CD4-positive, alpha-beta T cell (primary cell): ENCODE measurements at regions not wholly inside any gene's neighbourhood (a gene's known extent, or its start where the extent isn't known, plus 50 kb on each side); places are given as distances from the start of the nearest gene placed in this dataset.

ENCODE experiments used
- ATAC-seq: fragments of 200-7000 bp; cut with Tn5 transposase; one replicate; pipeline ENCODE4 v1.10.0; 2022; ENCODE audit warnings: mild to moderate bottlenecking; ENCODE audit not compliant: poor library complexity
- CTCF ChIA-PET: fragments of 350-600 bp; sonication (Branson Sonifier 250); formaldehyde crosslinking; loops from one replicate; lab custom pipeline; 2021; ENCODE audit warnings: antibody characterized with exemption, inconsistent platforms; lab: Charles Lee
- POLR2A ChIA-PET: fragments of 350-600 bp; sonication (Branson Sonifier 250); formaldehyde crosslinking; loops from one replicate; lab custom pipeline; 2021; ENCODE audit warnings: antibody characterized with exemption, inconsistent platforms; lab: Charles Lee
- DNase-seq, 14 experiments: peaks; one replicate each; pipeline ENCODE4 v3.0.0-alpha.2; 2013 to 2020; ENCODE audit warnings: mixed read lengths in 2 of 14
- H3K27ac ChIP-seq, 2 donors: one replicate each; pipeline versions ENCODE4 v1.5.1 to v1.7.0; 2013; ENCODE audit warnings: low read length in 2 of 2, low read depth in 1 of 2, mild to moderate bottlenecking in 1 of 2
- H3K27me3 ChIP-seq, 2 experiments: 1 replicate in 1 of 2; 2 replicates in 1 of 2; pipeline versions ENCODE4 v1.6.1 to v1.7.0; 2013; ENCODE audit warnings: low read length in 2 of 2, control low read depth in 1 of 2, mild to moderate bottlenecking in 1 of 2, moderate library complexity in 1 of 2; ENCODE audit not compliant: insufficient read depth in 2 of 2, control insufficient read depth in 1 of 2
- H3K36me3 ChIP-seq: one replicate; pipeline ENCODE4 v1.6.1; 2013; ENCODE audit warnings: low read length, control low read depth; ENCODE audit not compliant: insufficient read depth
- H3K4me1 ChIP-seq: one replicate; pipeline ENCODE4 v1.6.1; 2013; ENCODE audit warnings: low read length, control low read depth; ENCODE audit not compliant: insufficient read depth
- H3K4me3 ChIP-seq: one replicate; pipeline ENCODE4 v1.5.1; 2013; ENCODE audit warnings: mild to moderate bottlenecking, low read length, moderate library complexity
- H3K9me3 ChIP-seq, 2 experiments: 1 replicate in 1 of 2; 2 replicates in 1 of 2; pipeline versions ENCODE4 v1.6.1 to v1.7.0; 2013; ENCODE audit warnings: low read length in 2 of 2, mild to moderate bottlenecking in 2 of 2, control low read depth in 1 of 2, moderate library complexity in 1 of 2; ENCODE audit not compliant: control insufficient read depth in 1 of 2, insufficient read depth in 1 of 2
- H3K27ac Mint-ChIP-seq: one replicate; pipeline ENCODE4 v1.8.0; 2020; ENCODE audit warnings: mixed read lengths
- H3K27me3 Mint-ChIP-seq: one replicate; pipeline ENCODE4 v1.8.0; 2021; ENCODE audit warnings: mixed read lengths
- H3K36me3 Mint-ChIP-seq: one replicate; pipeline ENCODE4 v1.8.0; 2021; ENCODE audit warnings: low read depth, mixed read lengths
- H3K4me1 Mint-ChIP-seq: one replicate; pipeline ENCODE4 v1.8.0; 2021; ENCODE audit warnings: low read depth, mixed read lengths
- H3K4me3 Mint-ChIP-seq: one replicate; pipeline ENCODE4 v1.8.0; 2020; ENCODE audit warnings: mild to moderate bottlenecking, mixed read lengths
- H3K9me3 Mint-ChIP-seq: one replicate; pipeline ENCODE4 v1.8.0; 2020; ENCODE audit warnings: mixed read lengths
- intact Hi-C, 2 experiments: fragments of 100-400 bp; cut with DNase I in 1 of 2; cut with micrococcal nuclease in 1 of 2; formaldehyde crosslinking; loops; one replicate each; pipeline versions ENCODE4 v1.15.1 to v1.9.0; 2023 to 2025; cut with DNase I, micrococcal nuclease
- TF ChIP-seq, protein P1 (sequence below): fragments of 200-600 bp; IDR thresholded peaks from one replicate; pipeline ENCODE4 v1.8.0; 2022; ENCODE audit warnings: antibody characterized with exemption, mild to moderate bottlenecking

DNA sequence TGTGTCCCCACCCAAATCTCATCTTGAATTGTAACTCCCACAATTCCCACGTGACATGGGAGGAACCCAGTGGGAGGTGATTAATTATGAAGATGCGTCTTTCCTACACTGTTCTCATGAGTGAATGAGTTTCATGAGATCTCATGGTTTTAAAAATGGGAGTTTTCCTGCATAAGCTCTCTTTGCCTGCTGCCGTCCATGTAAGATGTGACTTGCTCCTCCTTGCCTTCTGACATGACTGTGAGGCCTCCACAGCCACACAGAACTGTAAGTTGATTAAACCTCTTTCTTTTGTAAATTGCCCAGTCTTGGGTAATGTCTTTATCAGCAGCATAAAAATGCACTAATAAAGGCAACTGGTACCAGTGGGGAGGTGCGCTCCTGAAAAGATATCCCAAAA, 67.7 kb upstream of the DRGX start:
- no peak overlapping the region for H3K27ac ChIP-seq
- TF ChIP-seq, protein P1, sequence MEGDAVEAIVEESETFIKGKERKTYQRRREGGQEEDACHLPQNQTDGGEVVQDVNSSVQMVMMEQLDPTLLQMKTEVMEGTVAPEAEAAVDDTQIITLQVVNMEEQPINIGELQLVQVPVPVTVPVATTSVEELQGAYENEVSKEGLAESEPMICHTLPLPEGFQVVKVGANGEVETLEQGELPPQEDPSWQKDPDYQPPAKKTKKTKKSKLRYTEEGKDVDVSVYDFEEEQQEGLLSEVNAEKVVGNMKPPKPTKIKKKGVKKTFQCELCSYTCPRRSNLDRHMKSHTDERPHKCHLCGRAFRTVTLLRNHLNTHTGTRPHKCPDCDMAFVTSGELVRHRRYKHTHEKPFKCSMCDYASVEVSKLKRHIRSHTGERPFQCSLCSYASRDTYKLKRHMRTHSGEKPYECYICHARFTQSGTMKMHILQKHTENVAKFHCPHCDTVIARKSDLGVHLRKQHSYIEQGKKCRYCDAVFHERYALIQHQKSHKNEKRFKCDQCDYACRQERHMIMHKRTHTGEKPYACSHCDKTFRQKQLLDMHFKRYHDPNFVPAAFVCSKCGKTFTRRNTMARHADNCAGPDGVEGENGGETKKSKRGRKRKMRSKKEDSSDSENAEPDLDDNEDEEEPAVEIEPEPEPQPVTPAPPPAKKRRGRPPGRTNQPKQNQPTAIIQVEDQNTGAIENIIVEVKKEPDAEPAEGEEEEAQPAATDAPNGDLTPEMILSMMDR, result no peak
- Mint-ChIP-seq H3K4me1 (no peaks in the 10 kb centered on the region), H3K4me3 (no peak overlapping the region), H3K27ac (no peak overlapping the region), H3K36me3 (peaks cover 96% of the 10 kb centered on the region), H3K27me3 (no peaks in the 10 kb centered on the region), H3K9me3 (peaks cover 13% of the 10 kb centered on the region)
- ATAC-seq, result no peak
- POLR2A ChIA-PET, result no interaction called here
- H3K4me1 ChIP-seq, result no peaks in the 10 kb centered on the region
- DNase-seq, result no peak
- CTCF ChIA-PET, result no interaction called here
- no peaks in the 10 kb centered on the region for H3K27me3 ChIP-seq
- intact Hi-C loops, result no loop called here
- H3K4me3 ChIP-seq, result no peak overlapping the region
- peaks cover 0 to 8% of the 10 kb centered on the region in 2 experiments for H3K9me3 ChIP-seq
- H3K36me3 ChIP-seq, result peaks cover 43% of the 10 kb centered on the region

DNA sequence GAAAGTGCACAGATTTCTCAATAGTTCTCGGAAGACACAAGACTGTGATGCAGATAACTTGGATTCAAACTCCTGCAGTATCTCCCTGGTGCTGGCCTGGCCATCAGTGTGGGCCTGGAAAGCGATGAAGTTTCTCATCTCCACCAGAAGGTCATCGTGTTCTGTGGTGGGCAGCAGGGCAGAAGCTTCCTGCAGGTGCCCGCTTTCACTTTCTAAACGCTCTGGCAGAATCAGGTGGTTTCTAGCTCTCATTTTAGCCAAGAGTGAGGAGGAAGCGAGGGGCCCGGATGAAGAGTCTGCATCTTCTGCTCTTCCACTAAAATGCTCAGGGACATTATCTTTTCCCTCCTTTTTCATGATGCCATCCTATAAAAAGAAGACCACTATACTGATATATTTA, 63.0 kb upstream of the DRGX start:
- H3K4me1 Mint-ChIP-seq, result no peaks in the 10 kb centered on the region
- peaks cover 6% of the 10 kb centered on the region for H3K9me3 Mint-ChIP-seq
- POLR2A ChIA-PET, result no interaction called here
- H3K4me1 ChIP-seq, result no peaks in the 10 kb centered on the region
- peaks cover 99% of the 10 kb centered on the region for H3K36me3 Mint-ChIP-seq
- no peak for ATAC-seq
- DNase-seq, result no peak
- H3K36me3 ChIP-seq, result peaks cover 46% of the 10 kb centered on the region
- CTCF ChIA-PET, result no interaction called here
- H3K27me3 Mint-ChIP-seq, result no peaks in the 10 kb centered on the region
- H3K4me3 Mint-ChIP-seq, result no peak overlapping the region
- no peaks in the 10 kb centered on the region for H3K27me3 ChIP-seq
- H3K4me3 ChIP-seq, result no peak overlapping the region
- H3K27ac Mint-ChIP-seq, result no peak overlapping the region
- H3K9me3 ChIP-seq, result peaks cover 3 to 23% of the 10 kb centered on the region in 2 experiments
- TF ChIP-seq, protein P1, result no peak
- intact Hi-C loops, result no loop called here
- no peak overlapping the region for H3K27ac ChIP-seq

- DNase-seq (no peak), ATAC-seq (no peak)
- Mint-ChIP-seq H3K4me3 (no peak overlapping the region), H3K4me1 (no peaks in the 10 kb centered on the region), H3K27ac (no peak overlapping the region), H3K36me3 (peaks cover 96% of the 10 kb centered on the region), H3K9me3 (peaks cover 6% of the 10 kb centered on the region), H3K27me3 (no peaks in the 10 kb centered on the region)
- no peak overlapping the region for H3K4me3 ChIP-seq
- ChIA-PET CTCF (no interaction called here), POLR2A (no interaction called here)
- TF ChIP-seq, protein P1, result no peak
- no peak overlapping the region for H3K27ac ChIP-seq
- H3K27me3 ChIP-seq, result no peaks in the 10 kb centered on the region
- H3K36me3 ChIP-seq, result peaks cover 46% of the 10 kb centered on the region
- H3K4me1 ChIP-seq, result no peaks in the 10 kb centered on the region
- intact Hi-C loops, result no loop called here
- H3K9me3 ChIP-seq, result peaks cover 3 to 34% of the 10 kb centered on the region in 2 experiments
Observed at GRCh38 chr10:49457686-49458085, 61.8 kb upstream of the DRGX start.
